ENCODE measurements at regions not wholly inside any gene's neighbourhood (a gene's known extent, or its start where the extent isn't known, plus 50 kb on each side); places are given as distances from the start of the nearest gene placed in this dataset.

DNA sequence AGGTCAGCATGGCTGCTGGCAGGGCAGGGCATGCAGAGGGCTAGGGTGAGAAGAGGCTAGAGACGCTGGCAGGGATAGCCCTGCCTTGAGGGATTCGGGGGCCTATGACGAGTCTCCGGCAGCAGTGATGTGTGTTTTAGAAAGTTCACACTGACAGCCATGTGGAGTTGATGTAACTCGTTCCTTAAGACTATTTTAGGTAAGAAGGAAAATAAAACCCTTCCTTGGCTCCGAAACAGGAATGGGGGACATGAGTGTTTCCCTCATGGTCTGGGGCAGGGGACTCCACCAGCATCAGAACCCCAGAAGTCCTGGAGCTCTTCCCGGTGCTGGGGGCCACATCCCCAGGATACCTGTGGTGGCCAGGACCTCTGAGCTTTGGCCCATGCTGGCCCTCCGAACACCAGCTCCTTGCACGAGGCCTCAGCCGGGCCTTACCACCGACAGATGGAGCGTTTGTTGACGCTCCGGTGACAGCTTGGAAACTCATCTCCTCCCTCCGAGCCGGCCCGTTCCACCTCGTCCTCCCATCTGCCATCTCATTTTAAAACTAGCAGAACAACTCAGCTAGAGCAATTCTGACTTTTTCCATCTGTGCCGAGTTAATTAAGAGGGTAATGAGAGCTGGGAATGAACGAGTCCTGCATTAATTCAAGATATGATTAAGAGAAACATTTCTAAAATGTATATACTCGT is 337.7 kb downstream of the CDK5RAP2 start:
- no peak overlapping the region for H2AFZ ChIP-seq (ENCODE audit: low read depth, low read length)
- 82% methylated on average over 19 of the region's 21 CpGs for WGBS
- no peaks in the 10 kb centered on the region for H3K36me3 ChIP-seq (ENCODE audit: control insufficient read depth in 1 of 2, insufficient read depth in 2 of 2, low read depth in 1 of 2, low read length in 2 of 2)
- no peak overlapping the region for H3K9ac ChIP-seq (ENCODE audit: low read length)
- no peak overlapping the region for H2BK5ac ChIP-seq (ENCODE audit: low read depth, low read length, poor library complexity, severe bottlenecking)
- H3K4me1 ChIP-seq (ENCODE audit: control insufficient read depth, insufficient read depth, low read depth, low read length) = no peaks in the 10 kb centered on the region
- no peak overlapping the region for H3K27ac ChIP-seq (ENCODE audit: low read length, poor library complexity, severe bottlenecking)
- H3K9me3 ChIP-seq (ENCODE audit: control insufficient read depth, low read length) = no peaks in the 10 kb centered on the region
- no peak overlapping the region for H4K8ac ChIP-seq (ENCODE audit: low read length)
- no peak overlapping the region for H3K18ac ChIP-seq (ENCODE audit: low read depth in 1 of 2, low read length in 2 of 2)
- no peak overlapping the region for H3K23ac ChIP-seq (ENCODE audit: low read length in 2 of 2)
- H3K4me3 ChIP-seq (ENCODE audit: insufficient read depth in 1 of 2, low read depth in 1 of 2, low read length in 2 of 2) = no peak overlapping the region
- no peak overlapping the region for H2AK5ac ChIP-seq (ENCODE audit: low read length, severe bottlenecking)
- H3K4me2 ChIP-seq (ENCODE audit: low read length, poor library complexity, severe bottlenecking) = no peak overlapping the region
- no peaks in the 10 kb centered on the region for H3K27me3 ChIP-seq (ENCODE audit: control insufficient read depth in 1 of 2, insufficient read depth in 1 of 2, low read length in 2 of 2)
- no peak overlapping the region for H4K91ac ChIP-seq (ENCODE audit: low read length)
- H3K79me1 ChIP-seq (replicated peaks; ENCODE audit: low read length, poor library complexity, severe bottlenecking) = no peaks in the 10 kb centered on the region
- H2BK15ac ChIP-seq (ENCODE audit: low read depth, poor library complexity, severe bottlenecking) = no peak overlapping the region
- DNase-seq = no peak
- H2BK120ac ChIP-seq (ENCODE audit: low read depth, low read length) = no peak overlapping the region
- H3K14ac ChIP-seq (ENCODE audit: low read length in 2 of 2) = no peak overlapping the region
- H2BK12ac ChIP-seq (ENCODE audit: low read length in 2 of 2) = no peak overlapping the region
- no peak overlapping the region for H3K4ac ChIP-seq (ENCODE audit: low read depth in 1 of 2, low read length in 2 of 2)

DNA sequence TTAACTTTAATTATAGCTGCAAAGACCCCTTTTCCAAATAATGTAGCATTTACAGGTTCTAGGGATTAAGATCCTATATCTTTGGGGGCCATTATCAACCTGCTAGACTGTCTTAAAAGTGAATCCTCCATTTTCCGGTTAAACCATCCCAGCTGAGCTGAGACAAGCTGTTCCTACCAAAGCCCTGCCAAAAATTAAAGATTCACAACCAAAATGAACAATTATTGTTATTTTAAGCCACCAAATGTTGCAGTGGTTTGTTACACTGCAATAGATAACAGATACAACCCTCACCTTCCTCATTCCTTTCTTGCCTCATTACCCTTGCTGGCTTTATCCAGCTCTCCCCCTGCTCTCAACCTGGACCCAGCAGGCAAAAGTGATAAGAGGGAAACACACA is 343.4 kb downstream of the CDK5RAP2 start:
- Histone ChIP-seq H2BK5ac (ENCODE audit: low read depth, low read length, poor library complexity, severe bottlenecking) (no peak overlapping the region), H3K4ac (ENCODE audit: low read depth in 1 of 2, low read length in 2 of 2) (no peak overlapping the region), H4K91ac (ENCODE audit: low read length) (no peak overlapping the region), H2BK15ac (ENCODE audit: low read depth, poor library complexity, severe bottlenecking) (no peak overlapping the region), H3K4me3 (ENCODE audit: insufficient read depth in 1 of 2, low read depth in 1 of 2, low read length in 2 of 2) (no peak overlapping the region), H3K9ac (ENCODE audit: low read length) (no peak overlapping the region), H2BK12ac (ENCODE audit: low read length in 2 of 2) (no peak overlapping the region), H3K36me3 (ENCODE audit: control insufficient read depth in 1 of 2, insufficient read depth in 2 of 2, low read depth in 1 of 2, low read length in 2 of 2) (no peaks in the 10 kb centered on the region), H3K18ac (ENCODE audit: low read depth in 1 of 2, low read length in 2 of 2) (no peak overlapping the region), H3K27ac (ENCODE audit: low read length, poor library complexity, severe bottlenecking) (no peak overlapping the region), H3K4me2 (ENCODE audit: low read length, poor library complexity, severe bottlenecking) (no peak overlapping the region), H3K79me1 (replicated peaks; ENCODE audit: low read length, poor library complexity, severe bottlenecking) (no peaks in the 10 kb centered on the region), H2AK5ac (ENCODE audit: low read length, severe bottlenecking) (no peak overlapping the region), H3K9me3 (ENCODE audit: control insufficient read depth, low read length) (no peaks in the 10 kb centered on the region), H4K8ac (ENCODE audit: low read length) (no peak overlapping the region), H2BK120ac (ENCODE audit: low read depth, low read length) (no peak overlapping the region), H2AFZ (ENCODE audit: low read depth, low read length) (no peak overlapping the region), H3K14ac (ENCODE audit: low read length in 2 of 2) (no peak overlapping the region), H3K23ac (ENCODE audit: low read length in 2 of 2) (no peak overlapping the region), H3K4me1 (ENCODE audit: control insufficient read depth, insufficient read depth, low read depth, low read length) (no peaks in the 10 kb centered on the region), H3K27me3 (ENCODE audit: control insufficient read depth in 1 of 2, insufficient read depth in 1 of 2, low read length in 2 of 2) (no peaks in the 10 kb centered on the region)
- WGBS = 67% methylated on average over 1 of the region's 1 CpG
- no peak for DNase-seq

DNA sequence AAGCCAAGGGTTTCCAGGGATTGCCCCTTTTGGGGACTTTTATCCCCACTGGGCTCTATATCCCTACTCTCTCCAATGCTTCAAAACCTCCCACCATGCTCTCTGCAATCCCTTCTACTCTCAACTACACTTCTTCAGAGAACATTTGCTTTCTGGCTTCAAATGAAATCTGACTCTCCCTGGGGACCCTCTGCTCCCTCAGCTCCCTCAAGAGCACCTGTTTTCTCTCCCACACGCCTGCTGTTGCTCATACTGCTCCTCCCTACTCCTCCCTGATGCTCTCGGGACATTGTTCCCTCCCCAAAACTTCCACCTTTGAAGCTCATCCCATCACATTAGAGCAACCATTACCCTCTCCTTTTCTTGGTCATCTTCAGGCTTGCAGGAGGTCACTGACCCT is 344.9 kb downstream of the CDK5RAP2 start:
- no peaks in the 10 kb centered on the region for H3K79me1 ChIP-seq (replicated peaks; ENCODE audit: low read length, poor library complexity, severe bottlenecking)
- H3K4me3 ChIP-seq (ENCODE audit: insufficient read depth in 1 of 2, low read depth in 1 of 2, low read length in 2 of 2) = no peak overlapping the region
- no peak overlapping the region for H2AK5ac ChIP-seq (ENCODE audit: low read length, severe bottlenecking)
- no peak overlapping the region for H3K18ac ChIP-seq (ENCODE audit: low read depth in 1 of 2, low read length in 2 of 2)
- no peak overlapping the region for H2BK15ac ChIP-seq (ENCODE audit: low read depth, poor library complexity, severe bottlenecking)
- H3K14ac ChIP-seq (ENCODE audit: low read length in 2 of 2) = no peak overlapping the region
- H4K91ac ChIP-seq (ENCODE audit: low read length) = no peak overlapping the region
- no peaks in the 10 kb centered on the region for H3K36me3 ChIP-seq (ENCODE audit: control insufficient read depth in 1 of 2, insufficient read depth in 2 of 2, low read depth in 1 of 2, low read length in 2 of 2)
- no peak overlapping the region for H4K8ac ChIP-seq (ENCODE audit: low read length)
- 51% methylated on average over 2 of the region's 2 CpGs for WGBS
- DNase-seq = no peak
- no peak overlapping the region for H3K4me2 ChIP-seq (ENCODE audit: low read length, poor library complexity, severe bottlenecking)
- no peak overlapping the region for H2BK12ac ChIP-seq (ENCODE audit: low read length in 2 of 2)
- no peak overlapping the region for H2BK120ac ChIP-seq (ENCODE audit: low read depth, low read length)
- no peaks in the 10 kb centered on the region for H3K27me3 ChIP-seq (ENCODE audit: control insufficient read depth in 1 of 2, insufficient read depth in 1 of 2, low read length in 2 of 2)
- H3K23ac ChIP-seq (ENCODE audit: low read length in 2 of 2) = no peak overlapping the region
- H3K9me3 ChIP-seq (ENCODE audit: control insufficient read depth, low read length) = no peaks in the 10 kb centered on the region
- H3K4me1 ChIP-seq (ENCODE audit: control insufficient read depth, insufficient read depth, low read depth, low read length) = no peaks in the 10 kb centered on the region
- H3K27ac ChIP-seq (ENCODE audit: low read length, poor library complexity, severe bottlenecking) = no peak overlapping the region
- no peak overlapping the region for H2BK5ac ChIP-seq (ENCODE audit: low read depth, low read length, poor library complexity, severe bottlenecking)
- H2AFZ ChIP-seq (ENCODE audit: low read depth, low read length) = no peak overlapping the region
- no peak overlapping the region for H3K9ac ChIP-seq (ENCODE audit: low read length)
- H3K4ac ChIP-seq (ENCODE audit: low read depth in 1 of 2, low read length in 2 of 2) = no peak overlapping the region

- no peaks in the 10 kb centered on the region for H3K4me1 ChIP-seq (ENCODE audit: control insufficient read depth, insufficient read depth, low read depth, low read length)
- WGBS = 71% methylated on average over 2 of the region's 2 CpGs
- no peak overlapping the region for H2AFZ ChIP-seq (ENCODE audit: low read depth, low read length)
- no peaks in the 10 kb centered on the region for H3K9me3 ChIP-seq (ENCODE audit: control insufficient read depth, low read length)
- H3K27me3 ChIP-seq (ENCODE audit: control insufficient read depth in 1 of 2, insufficient read depth in 1 of 2, low read length in 2 of 2) = no peaks in the 10 kb centered on the region
- H4K8ac ChIP-seq (ENCODE audit: low read length) = no peak overlapping the region
- no peaks in the 10 kb centered on the region for H3K36me3 ChIP-seq (ENCODE audit: control insufficient read depth in 1 of 2, insufficient read depth in 2 of 2, low read depth in 1 of 2, low read length in 2 of 2)
- H3K23ac ChIP-seq (ENCODE audit: low read length in 2 of 2) = no peak overlapping the region
- H3K14ac ChIP-seq (ENCODE audit: low read length in 2 of 2) = no peak overlapping the region
- no peak overlapping the region for H3K27ac ChIP-seq (ENCODE audit: low read length, poor library complexity, severe bottlenecking)
- no peak overlapping the region for H3K18ac ChIP-seq (ENCODE audit: low read depth in 1 of 2, low read length in 2 of 2)
- no peak for DNase-seq
- H3K9ac ChIP-seq (ENCODE audit: low read length) = no peak overlapping the region
- H3K4me3 ChIP-seq (ENCODE audit: insufficient read depth in 1 of 2, low read depth in 1 of 2, low read length in 2 of 2) = no peak overlapping the region
- no peak overlapping the region for H2BK5ac ChIP-seq (ENCODE audit: low read depth, low read length, poor library complexity, severe bottlenecking)
- no peak overlapping the region for H2BK12ac ChIP-seq (ENCODE audit: low read length in 2 of 2)
- no peak overlapping the region for H4K91ac ChIP-seq (ENCODE audit: low read length)
- H3K79me1 ChIP-seq (replicated peaks; ENCODE audit: low read length, poor library complexity, severe bottlenecking) = no peaks in the 10 kb centered on the region
- H2BK15ac ChIP-seq (ENCODE audit: low read depth, poor library complexity, severe bottlenecking) = no peak overlapping the region
- H3K4me2 ChIP-seq (ENCODE audit: low read length, poor library complexity, severe bottlenecking) = no peak overlapping the region
- no peak overlapping the region for H3K4ac ChIP-seq (ENCODE audit: low read depth in 1 of 2, low read length in 2 of 2)
- H2BK120ac ChIP-seq (ENCODE audit: low read depth, low read length) = no peak overlapping the region
- no peak overlapping the region for H2AK5ac ChIP-seq (ENCODE audit: low read length, severe bottlenecking)
These were observed 349.7 kb downstream of the CDK5RAP2 start for GRCh38 chr9:120230227-120230626.

Measured in mesenchymal stem cell (in vitro differentiated cells and primary cell).